ENCODE measurements at regions not wholly inside any gene's neighbourhood (a gene's known extent, or its start where the extent isn't known, plus 50 kb on each side); places are given as distances from the start of the nearest gene placed in this dataset.

GRCh38 chr5:67462147-67462546, 265.5 kb upstream of the CD180 start:
- Histone ChIP-seq H3F3A (replicated peaks; ENCODE audit: insufficient read depth) (no peaks in the 10 kb centered on the region), H2AFZ (ENCODE audit: low read depth) (no peak overlapping the region), H3K4me3 (ENCODE audit: low read depth in 2 of 2, low read length in 1 of 2) (no peak overlapping the region), H3K9me2 (no peaks in the 10 kb centered on the region), H3K4me2 (no peak overlapping the region), H3K27ac (ENCODE audit: low read depth in 2 of 2, low read length in 1 of 2) (no peak overlapping the region), H3K4me1 (ENCODE audit: control insufficient read depth in 1 of 2, insufficient read depth in 2 of 2, low read depth in 1 of 2, low read length in 1 of 2) (no peaks in the 10 kb centered on the region; a peak in 1 of 4 replicates), H4K20me1 (ENCODE audit: insufficient read depth) (no peaks in the 10 kb centered on the region), H3K79me2 (ENCODE audit: insufficient read depth) (no peaks in the 10 kb centered on the region), H3K36me3 (replicated peaks in 1 of 2; ENCODE audit: control insufficient read depth in 1 of 2, insufficient read depth in 2 of 2, low read length in 1 of 2) (no peaks in the 10 kb centered on the region), H3K27me3 (ENCODE audit: insufficient read depth) (no peaks in the 10 kb centered on the region), H3K9ac (no peak overlapping the region), H3K9me3 (no peaks in the 10 kb centered on the region)
- CTCF ChIA-PET, result interaction anchor here (0.7 to 1.0 kb wide), 2 partner anchors 10 to 29 kb away, joined by 3 read pairs; no protein-coding TSS in a partner anchor
- POLR2A ChIA-PET, result no interaction called here
- TF ChIP-seq RFX5 (IDR thresholded peaks at IDR 0.05; ENCODE audit: low read length) (no peak), USF1 (IDR thresholded peaks at IDR 0.05; ENCODE audit: borderline replicate concordance, low read depth) (no peak), MEF2A (IDR thresholded peaks at IDR 0.05; ENCODE audit: borderline replicate concordance, low read depth) (no peak), POLR2AphosphoS5 (IDR thresholded peaks at IDR 0.05; ENCODE audit: low read depth, low read length) (no peak), TAF1 (IDR thresholded peaks at IDR 0.05; ENCODE audit: borderline replicate concordance, low read depth, low read length) (no peak), FOXJ3 (CRISPR knock-in tag; IDR thresholded peaks at IDR 0.05) (no peak), MAX (IDR thresholded peaks at IDR 0.05; ENCODE audit: low read depth) (no peak), YY1 (IDR thresholded peaks at IDR 0.05; ENCODE audit: low read depth) (no peak)
- 67% methylated on average over 1 of the region's 1 CpG for WGBS (ENCODE audit: low lambda C conversion rate)
- DNase-seq, result no peak

- Histone ChIP-seq H3K9me3 (no peaks in the 10 kb centered on the region), H3K27ac (ENCODE audit: low read depth in 2 of 2, low read length in 1 of 2) (no peak overlapping the region), H3F3A (replicated peaks; ENCODE audit: insufficient read depth) (no peaks in the 10 kb centered on the region), H4K20me1 (ENCODE audit: insufficient read depth) (no peaks in the 10 kb centered on the region), H3K27me3 (ENCODE audit: insufficient read depth) (no peaks in the 10 kb centered on the region), H2AFZ (ENCODE audit: low read depth) (no peak overlapping the region), H3K4me1 (ENCODE audit: control insufficient read depth in 1 of 2, insufficient read depth in 2 of 2, low read depth in 1 of 2, low read length in 1 of 2) (no peaks in the 10 kb centered on the region; a peak in 1 of 4 replicates), H3K79me2 (ENCODE audit: insufficient read depth) (no peaks in the 10 kb centered on the region), H3K4me3 (ENCODE audit: low read depth in 2 of 2, low read length in 1 of 2) (no peak overlapping the region), H3K9ac (no peak overlapping the region), H3K9me2 (no peaks in the 10 kb centered on the region), H3K4me2 (no peak overlapping the region), H3K36me3 (replicated peaks in 1 of 2; ENCODE audit: control insufficient read depth in 1 of 2, insufficient read depth in 2 of 2, low read length in 1 of 2) (no peaks in the 10 kb centered on the region)
- POLR2A ChIA-PET, result no interaction called here
- TF ChIP-seq NRF1 (IDR thresholded peaks at IDR 0.05; ENCODE audit: low read depth, low read length) (no peak), EP300 (IDR thresholded peaks at IDR 0.05; ENCODE audit: borderline replicate concordance in 1 of 2, low read depth in 1 of 2, low read length in 1 of 2) (no peak), TEAD4 (IDR thresholded peaks at IDR 0.05; ENCODE audit: borderline replicate concordance, insufficient read depth) (no peak), SIN3A (IDR thresholded peaks at IDR 0.05; ENCODE audit: borderline replicate concordance, low read depth, low read length) (no peak), USF2 (IDR thresholded peaks at IDR 0.05; ENCODE audit: borderline replicate concordance, low read depth, low read length) (no peak), MAX (IDR thresholded peaks at IDR 0.05; ENCODE audit: low read depth) (no peak)
- DNase-seq, result no peak
- CTCF ChIA-PET, result interaction anchor here (0.8 to 1.5 kb wide), 4 partner anchors 9 to 555 kb away, joined by 3 to 5 read pairs (median 4); no protein-coding TSS in a partner anchor
Observed at GRCh38 chr5:67459253-67459652, 262.7 kb upstream of the CD180 start.
